GM12864 (cell line): ENCODE measurements at regions not wholly inside any gene's neighbourhood (a gene's known extent, or its start where the extent isn't known, plus 50 kb on each side); places are given as distances from the start of the nearest gene placed in this dataset.
A peak's percentile ranks its signal among the peaks of the same experiment; 100 is the strongest.

Source experiments
- DNase-seq: peaks from one replicate; pipeline ENCODE4 v3.0.0-alpha.2; 2011; ENCODE audit warnings: low read depth
- H3K4me3 ChIP-seq: 2 replicates; pipeline ENCODE4 v1.5.1; 2011; ENCODE audit warnings: mild to moderate bottlenecking, low read depth, low read length, control low read depth
- TF ChIP-seq, protein P1 (sequence below): IDR thresholded peaks from 2 replicates; pipeline ENCODE4 v1.5.1; 2011; ENCODE audit warnings: low read depth, mild to moderate bottlenecking, moderate library complexity, low read length, control low read depth, inconsistent platforms; ENCODE audit errors: missing control alignments

DNA sequence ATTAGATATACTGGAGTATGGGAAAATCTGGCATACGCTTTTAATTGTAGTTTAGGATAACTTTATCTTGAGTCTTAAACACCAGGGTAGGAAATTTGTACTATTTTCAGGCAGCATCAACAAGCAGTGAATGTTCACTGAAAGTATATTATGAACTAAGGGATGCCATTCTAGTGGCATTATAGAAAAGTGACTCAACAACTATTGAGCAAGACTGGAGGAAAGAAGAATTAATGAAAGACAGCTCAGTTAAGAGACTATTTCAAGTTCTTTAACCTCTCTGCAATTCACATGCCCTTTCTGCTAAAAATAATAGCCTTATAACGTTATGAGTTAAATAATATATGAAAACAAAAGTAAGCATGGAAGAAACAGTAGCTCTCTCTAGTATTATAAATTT lies 343.1 kb downstream of the FSCB start:
- DNase-seq = no peak
- TF ChIP-seq, protein P1, sequence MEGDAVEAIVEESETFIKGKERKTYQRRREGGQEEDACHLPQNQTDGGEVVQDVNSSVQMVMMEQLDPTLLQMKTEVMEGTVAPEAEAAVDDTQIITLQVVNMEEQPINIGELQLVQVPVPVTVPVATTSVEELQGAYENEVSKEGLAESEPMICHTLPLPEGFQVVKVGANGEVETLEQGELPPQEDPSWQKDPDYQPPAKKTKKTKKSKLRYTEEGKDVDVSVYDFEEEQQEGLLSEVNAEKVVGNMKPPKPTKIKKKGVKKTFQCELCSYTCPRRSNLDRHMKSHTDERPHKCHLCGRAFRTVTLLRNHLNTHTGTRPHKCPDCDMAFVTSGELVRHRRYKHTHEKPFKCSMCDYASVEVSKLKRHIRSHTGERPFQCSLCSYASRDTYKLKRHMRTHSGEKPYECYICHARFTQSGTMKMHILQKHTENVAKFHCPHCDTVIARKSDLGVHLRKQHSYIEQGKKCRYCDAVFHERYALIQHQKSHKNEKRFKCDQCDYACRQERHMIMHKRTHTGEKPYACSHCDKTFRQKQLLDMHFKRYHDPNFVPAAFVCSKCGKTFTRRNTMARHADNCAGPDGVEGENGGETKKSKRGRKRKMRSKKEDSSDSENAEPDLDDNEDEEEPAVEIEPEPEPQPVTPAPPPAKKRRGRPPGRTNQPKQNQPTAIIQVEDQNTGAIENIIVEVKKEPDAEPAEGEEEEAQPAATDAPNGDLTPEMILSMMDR = no peak
- no peak overlapping the region for H3K4me3 ChIP-seq

DNA sequence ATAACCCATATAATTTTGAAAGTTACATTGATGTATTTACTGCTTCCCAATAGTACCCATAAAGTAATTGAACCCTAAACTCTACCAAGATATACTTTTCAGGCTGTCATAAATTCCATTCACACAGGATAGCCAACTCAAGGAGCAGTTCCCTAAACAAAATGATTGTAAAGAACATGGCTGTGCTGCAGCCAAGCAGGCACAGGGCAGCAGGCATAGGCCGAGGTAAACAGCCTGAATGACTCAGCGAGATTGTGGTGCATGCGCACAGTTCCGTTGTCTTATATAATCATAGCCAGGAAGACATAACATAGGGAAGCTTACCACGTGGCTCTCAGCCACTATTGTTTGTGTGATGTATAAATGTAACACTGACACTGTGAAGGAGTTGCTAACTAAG lies 344.9 kb downstream of the FSCB start:
- DNase-seq = no peak
- H3K4me3 ChIP-seq = no peak overlapping the region
- TF ChIP-seq, protein P1 = no peak

DNA sequence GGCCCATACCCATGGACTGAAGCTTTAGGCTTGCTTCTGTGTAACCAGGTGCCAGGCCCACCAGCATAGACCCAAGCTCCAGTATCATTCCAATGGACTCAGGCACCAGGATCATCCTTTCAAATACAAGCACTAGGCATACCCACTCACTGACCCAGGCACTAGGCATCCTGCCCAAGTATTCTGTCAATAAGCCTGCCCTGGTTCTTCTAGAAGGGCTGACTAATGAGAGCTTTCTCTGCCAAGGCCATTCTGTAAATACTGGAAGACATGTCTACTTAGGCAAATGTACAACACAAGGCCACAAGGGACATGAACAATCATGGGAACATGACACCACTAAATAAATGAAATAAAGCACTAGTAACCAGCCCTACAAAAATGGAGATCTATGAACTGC lies 352.2 kb downstream of the FSCB start:
- DNase-seq = no peak
- TF ChIP-seq, protein P1 = no peak
- no peak overlapping the region for H3K4me3 ChIP-seq

DNA sequence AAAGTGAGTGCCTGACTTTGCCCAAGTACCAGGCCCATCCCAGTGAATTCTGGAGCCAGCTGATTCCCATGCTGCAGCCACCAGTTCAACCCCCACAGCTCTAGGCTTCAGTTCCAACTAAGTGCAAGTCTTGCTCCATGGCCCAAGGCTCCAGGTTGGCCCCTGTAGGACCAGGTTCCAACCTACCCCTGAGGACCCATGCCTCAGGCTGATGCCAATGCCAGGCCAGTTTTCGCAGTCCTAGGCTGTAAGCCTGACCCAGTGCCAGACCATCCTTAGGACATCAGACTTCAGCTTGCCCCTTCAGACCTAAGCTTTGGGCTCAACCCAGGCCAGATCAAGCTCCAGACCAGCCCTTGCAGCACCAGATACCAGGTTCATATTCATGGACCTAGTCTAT lies 352.6 kb downstream of the FSCB start:
- TF ChIP-seq, protein P1 = no peak
- H3K4me3 ChIP-seq = no peak overlapping the region
- DNase-seq = no peak

DNA sequence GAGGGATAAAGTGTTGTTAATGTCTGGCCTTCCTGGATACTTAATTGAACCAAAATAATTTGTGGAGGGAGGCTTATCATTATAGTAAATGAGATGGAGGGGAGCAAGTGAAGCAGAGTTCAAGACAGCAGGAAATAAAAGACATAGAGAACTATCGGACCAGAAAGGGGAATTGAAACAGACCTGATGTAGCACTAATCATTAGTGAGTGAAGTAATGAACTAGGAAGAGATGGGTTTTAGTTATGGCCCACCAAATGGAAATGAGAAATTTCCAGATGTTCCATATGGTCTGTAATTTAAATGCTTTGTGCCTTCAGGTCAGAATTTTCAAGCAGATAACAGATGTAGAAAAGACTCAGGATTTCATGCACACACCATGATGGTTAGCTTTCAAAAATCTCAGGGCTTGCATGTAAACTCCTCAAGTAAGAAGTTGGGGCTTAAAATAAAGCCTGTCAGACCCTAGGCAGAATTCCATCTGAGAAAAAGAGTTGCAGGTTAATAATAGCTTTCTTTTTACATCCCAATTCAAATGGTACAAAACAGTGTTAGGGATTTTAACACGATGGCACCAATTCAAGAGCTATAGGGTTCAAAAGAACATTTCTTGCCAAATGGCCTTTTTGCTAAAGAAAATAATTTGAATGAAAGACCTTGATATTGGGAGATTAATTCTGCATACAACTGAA lies 355.8 kb downstream of the FSCB start:
- TF ChIP-seq, protein P1 = no peak
- H3K4me3 ChIP-seq = no peak overlapping the region
- DNase-seq = no peak

DNA sequence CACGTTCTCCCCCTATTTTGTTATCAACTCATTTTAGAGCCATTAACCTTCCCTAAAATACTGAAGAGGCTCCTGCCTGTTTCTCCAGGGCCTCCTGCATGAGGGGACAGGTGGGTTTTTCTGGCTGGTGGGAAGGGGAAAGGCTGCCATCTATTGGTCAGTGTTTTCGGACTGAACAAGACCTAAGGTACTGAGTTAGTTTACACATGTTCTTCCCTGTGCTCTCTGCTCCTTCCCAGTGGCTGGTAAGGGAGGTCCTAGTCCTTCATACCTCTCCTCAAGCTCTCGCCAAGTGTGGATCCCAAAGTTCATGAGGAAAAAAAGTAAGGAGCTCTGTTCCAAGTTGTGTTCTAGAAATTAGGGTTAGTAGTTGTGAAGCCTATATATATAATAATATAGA lies 357.5 kb downstream of the FSCB start:
- no peak for DNase-seq
- TF ChIP-seq, protein P1 = peak; percentile 15
- H3K4me3 ChIP-seq = no peak overlapping the region

DNA sequence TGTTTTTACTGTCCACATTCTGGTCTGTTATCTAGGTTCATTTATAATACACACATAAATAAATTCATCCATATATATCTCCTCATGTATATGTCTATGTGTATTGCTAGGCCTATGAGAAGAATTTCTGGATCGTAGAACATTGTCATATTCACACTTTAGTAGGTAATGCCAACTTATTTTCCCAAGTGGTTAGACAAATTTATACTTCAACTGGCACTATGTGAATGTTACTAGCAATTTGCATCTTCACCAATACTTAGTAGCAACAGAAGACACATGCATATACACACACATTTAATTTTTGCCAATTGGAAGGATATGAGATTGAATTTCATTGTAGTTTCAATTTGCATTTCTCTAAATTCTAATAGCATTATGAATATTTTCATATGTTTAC lies 365.1 kb downstream of the FSCB start:
- TF ChIP-seq, protein P1 = no peak
- DNase-seq = no peak
- H3K4me3 ChIP-seq = no peak overlapping the region
